Small intestine (tissue), 7 donors: ENCODE measurements at regions not wholly inside any gene's neighbourhood (a gene's known extent, or its start where the extent isn't known, plus 50 kb on each side); places are given as distances from the start of the nearest gene placed in this dataset.

ENCODE experiments used
- DNase-seq, 2 donors: peaks; one replicate each; pipeline versions ENCODE4 v3.0.0 to v3.0.0-alpha.2; 2013
- FAIRE-seq: peaks from 2 replicates; lab custom pipeline; 2012; peaks lifted over from hg19 to GRCh38; lab: Jason Lieb, UNC
- H3K27ac ChIP-seq, 3 donors: one replicate each; pipeline ENCODE4 v1.5.1; 2013; ENCODE audit warnings: low read length in 2 of 3, mild to moderate bottlenecking in 2 of 3, control low read depth in 1 of 3, inconsistent platforms in 1 of 3, low read depth in 1 of 3, moderate library complexity in 1 of 3
- H3K27me3 ChIP-seq, 3 donors: one replicate each; pipeline ENCODE4 v1.6.1; 2013; ENCODE audit warnings: low read length in 3 of 3, inconsistent platforms in 1 of 3; ENCODE audit not compliant: control insufficient read depth in 3 of 3, insufficient read depth in 3 of 3
- H3K36me3 ChIP-seq, 3 donors: one replicate each; pipeline ENCODE4 v1.6.1; 2013; ENCODE audit warnings: low read length in 3 of 3, inconsistent platforms in 1 of 3, low read depth in 1 of 3, mild to moderate bottlenecking in 1 of 3, moderate library complexity in 1 of 3; ENCODE audit not compliant: control insufficient read depth in 3 of 3, insufficient read depth in 2 of 3
- H3K4me1 ChIP-seq, 3 donors: one replicate each; pipeline ENCODE4 v1.6.1; 2013; ENCODE audit warnings: low read length in 2 of 3, inconsistent platforms in 1 of 3, low read depth in 1 of 3, mild to moderate bottlenecking in 1 of 3, moderate library complexity in 1 of 3; ENCODE audit not compliant: control insufficient read depth in 3 of 3, insufficient read depth in 2 of 3
- H3K4me3 ChIP-seq, 3 donors: one replicate each; pipeline ENCODE4 v1.5.1; 2013; ENCODE audit warnings: low read length in 3 of 3, control low read depth in 1 of 3, inconsistent platforms in 1 of 3, low read depth in 1 of 3, mild to moderate bottlenecking in 1 of 3, moderate library complexity in 1 of 3
- H3K9me3 ChIP-seq, 2 donors: one replicate each; pipeline ENCODE4 v1.6.1; 2013; ENCODE audit warnings: low read depth in 1 of 2, low read length in 1 of 2; ENCODE audit not compliant: control insufficient read depth in 2 of 2, insufficient read depth in 1 of 2
- WGBS, 3 donors: extraction: QIAGEN DNeasy Blood & Tissue Kit; methylation state at CpG; one replicate each; pipeline ENCODE4 v1.1.7; 2013; 5-methylcytosine and 5-hydroxymethylcytosine counted together
- donor health status: healthy with polysubstance abuse.
- donor health status: control.
- donor health status: control.
- donor health status: Bipolar disorder and iron deficiency.
- donor health status: healthy.

DNA sequence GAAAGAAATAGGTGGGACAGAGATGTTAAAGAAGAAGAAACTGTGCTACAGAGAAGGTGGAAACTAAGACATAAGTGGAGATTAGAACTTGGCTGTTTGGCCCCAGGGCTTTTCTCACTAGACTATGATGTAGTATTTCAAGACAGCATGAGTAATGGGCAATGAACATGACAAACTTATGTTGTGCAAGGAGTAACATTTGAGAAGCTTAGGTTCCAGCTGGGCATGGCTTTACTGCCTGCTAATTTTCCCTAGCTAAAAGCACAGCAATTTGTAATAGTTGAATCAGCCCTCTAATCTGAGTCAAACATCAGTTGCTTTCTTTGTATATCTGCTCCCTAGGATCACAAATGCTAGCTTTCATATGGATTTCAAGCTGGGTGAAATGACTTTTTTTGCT lies 294.3 kb upstream of the BMP2 start:
- H3K27ac ChIP-seq = no peak overlapping the region
- no peak for FAIRE-seq

DNA sequence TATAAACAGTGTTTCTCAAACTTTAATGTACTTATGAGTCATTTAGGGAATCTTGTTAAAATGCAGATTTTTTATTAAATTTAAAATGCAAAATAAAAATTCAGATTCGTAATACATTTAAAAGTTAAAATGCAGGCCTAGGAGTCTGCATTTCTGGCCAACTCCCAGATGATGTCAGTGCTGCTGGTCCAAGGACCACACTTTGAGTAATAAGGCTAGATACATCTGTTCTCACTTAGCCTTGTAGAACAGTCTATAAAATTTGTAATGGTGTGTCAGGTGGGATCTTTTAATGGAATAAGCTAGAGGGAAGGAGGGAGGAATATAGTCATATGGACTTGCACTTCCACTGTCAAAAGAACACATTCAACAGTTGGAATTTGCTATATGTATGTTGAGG lies 295.6 kb upstream of the BMP2 start:
- Histone ChIP-seq H3K4me1 (peaks cover 0 to 2% (median 0%) of the 10 kb centered on the region in 3 donors), H3K27ac (no peak overlapping the region), H3K4me3 (no peak overlapping the region), H3K36me3 (no peaks in the 10 kb centered on the region), H3K27me3 (no peaks in the 10 kb centered on the region), H3K9me3 (no peaks in the 10 kb centered on the region)
- no peak for FAIRE-seq
- no peak for DNase-seq
- WGBS, 3 donors = 73 to 86% (median 80%) methylated on average over 1 of the region's 1 CpG

More for the DNA sequence above, 294.3 kb upstream of the BMP2 start:
- H3K27me3 ChIP-seq = no peaks in the 10 kb centered on the region
- H3K4me3 ChIP-seq = no peak overlapping the region
- no peak for DNase-seq
- no peaks in the 10 kb centered on the region for H3K36me3 ChIP-seq
- no peaks in the 10 kb centered on the region for H3K9me3 ChIP-seq
- H3K4me1 ChIP-seq = peaks cover 0 to 2% (median 0%) of the 10 kb centered on the region in 3 donors

DNA sequence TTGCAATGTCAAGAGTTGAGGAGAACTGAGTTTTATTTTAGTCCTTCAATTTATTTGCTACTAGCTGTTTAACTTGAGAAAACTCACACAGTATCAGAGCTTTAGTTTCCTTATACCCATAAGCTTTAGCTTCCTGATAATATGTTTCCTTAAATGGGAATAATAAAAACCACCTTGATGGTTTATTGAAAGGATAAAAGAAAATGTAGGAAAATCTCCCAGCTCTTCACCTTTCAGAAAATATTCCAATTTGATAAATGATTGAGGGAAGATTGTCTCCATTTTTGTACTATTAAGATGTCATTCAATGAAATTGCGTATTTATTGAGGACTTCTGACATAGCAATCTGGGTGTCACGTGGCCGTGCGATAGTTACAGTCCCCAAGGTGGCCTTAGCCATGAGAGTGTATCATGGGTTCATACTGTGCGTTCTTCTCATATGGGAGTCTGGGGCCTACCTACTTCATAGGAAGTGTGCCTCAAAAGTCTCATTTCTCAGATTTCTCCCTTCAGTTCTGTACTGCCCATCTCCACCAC lies 296.3 kb upstream of the BMP2 start:
- H3K4me3 ChIP-seq = no peak overlapping the region
- FAIRE-seq (no peak), DNase-seq (no peak)
- WGBS, 3 donors = 82 to 97% (median 88%) methylated on average over 5 of the region's 5 CpGs
- H3K4me1 ChIP-seq = no peaks in the 10 kb centered on the region
- no peak overlapping the region for H3K27ac ChIP-seq
- no peaks in the 10 kb centered on the region for H3K27me3 ChIP-seq
- no peaks in the 10 kb centered on the region for H3K9me3 ChIP-seq
- H3K36me3 ChIP-seq = no peaks in the 10 kb centered on the region

DNA sequence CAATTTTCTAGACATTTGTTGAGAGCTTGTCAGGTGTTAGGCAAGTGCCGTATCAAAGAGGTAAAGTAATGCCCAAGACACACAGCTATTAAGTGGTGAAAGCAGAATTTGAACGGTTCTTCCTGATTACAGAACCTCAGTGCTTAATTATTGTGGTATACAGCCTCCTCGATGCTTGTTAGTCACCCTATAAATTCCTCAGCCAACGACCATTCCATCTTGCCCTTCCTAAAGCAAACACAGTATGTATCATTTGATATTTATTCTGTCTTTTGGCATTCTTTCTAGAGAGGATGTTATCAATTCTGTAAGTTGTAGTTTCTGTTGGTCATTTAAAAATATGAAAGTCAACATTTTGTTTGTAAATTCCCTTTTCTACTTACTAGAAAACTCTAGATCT lies 297.8 kb upstream of the BMP2 start:
- H3K9me3 ChIP-seq = no peaks in the 10 kb centered on the region
- H3K36me3 ChIP-seq = no peaks in the 10 kb centered on the region
- FAIRE-seq (no peak), DNase-seq (no peak)
- H3K27ac ChIP-seq = no peak overlapping the region
- H3K27me3 ChIP-seq = no peaks in the 10 kb centered on the region
- H3K4me3 ChIP-seq = no peak overlapping the region
- no peaks in the 10 kb centered on the region for H3K4me1 ChIP-seq
- 51 to 60% (median 56%) methylated on average over 4 of the region's 4 CpGs for WGBS, 3 donors

DNA sequence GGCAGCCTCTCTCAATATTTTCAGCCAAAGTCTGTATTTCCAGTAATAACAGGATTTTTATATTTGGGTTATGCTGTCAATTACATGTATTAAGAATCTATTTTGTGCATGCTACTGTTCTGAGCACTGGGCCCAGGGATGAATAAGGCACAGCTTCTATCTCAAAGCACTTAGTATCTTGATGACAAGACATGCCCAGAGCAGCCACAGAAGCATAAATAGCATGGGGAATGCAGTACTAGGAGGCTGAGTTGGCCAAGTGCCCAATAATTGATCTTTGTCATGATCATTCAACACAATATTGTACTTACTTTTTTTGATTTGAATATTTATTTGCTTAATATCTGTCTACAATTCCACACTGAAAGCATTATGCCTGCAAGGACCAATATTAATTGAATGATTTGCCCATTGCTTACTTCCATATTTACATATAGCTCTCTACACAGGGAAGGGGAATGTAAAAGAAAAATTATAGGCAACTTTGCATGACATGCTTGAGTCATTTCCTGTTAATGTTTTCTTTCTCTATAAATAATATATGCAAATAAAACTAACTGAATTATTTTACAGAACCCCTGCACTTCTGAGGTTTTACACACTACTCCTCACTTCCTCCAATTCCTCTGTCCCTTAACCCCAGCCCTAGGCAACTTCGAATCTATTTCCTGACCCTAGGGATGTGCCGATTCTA lies 298.9 kb upstream of the BMP2 start:
- no peaks in the 10 kb centered on the region for H3K27me3 ChIP-seq
- no peak for DNase-seq
- H3K36me3 ChIP-seq = no peaks in the 10 kb centered on the region
- H3K4me3 ChIP-seq = no peak overlapping the region
- H3K9me3 ChIP-seq = no peaks in the 10 kb centered on the region
- no peaks in the 10 kb centered on the region for H3K4me1 ChIP-seq
- 61 to 79% (median 74%) methylated on average over 2 of the region's 2 CpGs for WGBS, 3 donors
- H3K27ac ChIP-seq = no peak overlapping the region
- FAIRE-seq = no peak

DNA sequence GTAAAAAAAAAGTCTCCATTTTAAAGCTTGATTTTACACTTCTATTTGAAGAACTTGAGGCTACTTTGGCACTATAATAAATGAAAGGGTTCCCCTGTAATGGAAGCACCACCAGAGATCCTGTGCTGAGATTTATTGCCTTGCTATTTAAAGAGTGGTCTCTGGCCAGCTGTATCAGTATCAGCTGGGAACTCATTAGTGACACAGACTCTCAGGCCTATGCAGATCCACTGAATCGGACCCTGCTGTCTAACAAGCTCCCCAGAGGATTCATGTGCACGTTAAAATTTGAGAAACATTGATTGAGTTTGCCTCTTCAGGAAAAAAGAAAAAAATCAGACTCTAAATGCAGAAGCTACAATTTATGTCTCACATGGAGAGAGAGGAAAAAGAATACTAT lies 299.9 kb upstream of the BMP2 start:
- H3K4me3 ChIP-seq = no peak overlapping the region
- no peak for FAIRE-seq

DNA sequence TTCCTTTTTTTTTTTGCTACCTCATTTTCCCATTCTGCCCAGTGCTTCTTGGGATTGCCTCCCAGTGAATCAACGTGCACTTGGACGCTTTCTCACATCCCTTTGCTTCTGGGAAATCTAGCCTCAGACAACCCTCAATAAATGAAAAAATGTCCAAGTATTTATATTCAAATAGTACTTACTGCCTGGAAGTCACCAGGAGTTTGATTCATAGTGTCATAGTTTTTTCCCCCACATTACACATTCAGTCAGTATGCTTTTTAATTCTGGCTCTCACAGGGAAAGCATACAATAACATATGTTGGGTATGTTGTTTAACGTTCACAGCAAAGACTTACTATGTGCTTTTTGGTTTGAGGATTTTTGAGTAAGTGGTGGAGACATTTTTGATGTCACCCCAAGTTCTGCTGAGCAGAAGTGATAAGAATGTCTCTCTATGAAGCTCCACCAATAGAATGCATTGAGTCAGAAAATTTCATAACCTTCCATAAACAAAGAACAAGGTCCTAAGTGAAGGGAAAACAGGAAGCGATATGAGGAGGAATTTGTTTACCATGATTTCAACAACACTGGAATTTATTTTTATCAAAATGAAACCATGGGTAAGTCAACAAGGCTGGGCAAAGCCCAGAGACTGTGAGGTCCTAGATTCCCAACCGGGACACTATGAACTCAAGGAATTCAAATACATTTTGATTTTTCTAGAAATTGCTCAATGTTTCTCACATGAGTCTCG lies 301.2 kb upstream of the BMP2 start:
- H3K27ac ChIP-seq = no peak overlapping the region
- no peak for FAIRE-seq
- peak in 1 of 2 donors; percentile 19 for DNase-seq
- no peaks in the 10 kb centered on the region for H3K36me3 ChIP-seq
- no peak overlapping the region for H3K4me3 ChIP-seq
- H3K9me3 ChIP-seq = no peaks in the 10 kb centered on the region
- H3K4me1 ChIP-seq = no peaks in the 10 kb centered on the region
- H3K27me3 ChIP-seq = no peaks in the 10 kb centered on the region
- WGBS, 3 donors = 68 to 75% (median 74%) methylated on average over 6 of the region's 6 CpGs

More for the DNA sequence above, 299.9 kb upstream of the BMP2 start:
- no peak for DNase-seq
- Histone ChIP-seq H3K36me3 (no peaks in the 10 kb centered on the region), H3K27ac (no peak overlapping the region), H3K9me3 (no peaks in the 10 kb centered on the region), H3K4me1 (no peaks in the 10 kb centered on the region), H3K27me3 (no peaks in the 10 kb centered on the region)
- WGBS, 3 donors = 64 to 80% (median 79%) methylated on average over 2 of the region's 2 CpGs

DNA sequence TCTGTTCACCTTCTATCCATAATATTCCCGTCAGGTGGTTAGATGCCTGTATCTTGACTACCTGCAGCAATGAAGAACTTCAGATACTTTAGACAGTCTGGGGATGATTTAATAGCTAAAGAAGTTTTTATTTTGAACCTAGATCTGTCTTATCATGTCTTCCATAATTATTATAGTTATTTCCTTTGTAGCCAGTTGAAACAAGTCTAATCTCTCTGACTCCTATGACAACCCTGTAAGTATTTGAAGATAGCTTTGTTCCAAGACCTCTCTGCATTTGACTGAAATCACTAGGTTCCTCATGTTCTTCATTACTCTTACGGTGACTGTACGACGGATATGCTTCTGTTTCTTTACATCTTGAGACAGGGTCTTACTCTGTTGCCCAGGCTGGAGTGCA lies 316.6 kb upstream of the BMP2 start:
- Histone ChIP-seq H3K4me3 (no peak overlapping the region), H3K27ac (no peak overlapping the region), H3K4me1 (no peaks in the 10 kb centered on the region), H3K27me3 (no peaks in the 10 kb centered on the region), H3K36me3 (no peaks in the 10 kb centered on the region), H3K9me3 (no peaks in the 10 kb centered on the region)
- WGBS, 3 donors = 81 to 86% (median 82%) methylated on average over 4 of the region's 4 CpGs
- no peak for FAIRE-seq
- no peak for DNase-seq
